ENCODE measurements at regions not wholly inside any gene's neighbourhood (a gene's known extent, or its start where the extent isn't known, plus 50 kb on each side); places are given as distances from the start of the nearest gene placed in this dataset.

DNA sequence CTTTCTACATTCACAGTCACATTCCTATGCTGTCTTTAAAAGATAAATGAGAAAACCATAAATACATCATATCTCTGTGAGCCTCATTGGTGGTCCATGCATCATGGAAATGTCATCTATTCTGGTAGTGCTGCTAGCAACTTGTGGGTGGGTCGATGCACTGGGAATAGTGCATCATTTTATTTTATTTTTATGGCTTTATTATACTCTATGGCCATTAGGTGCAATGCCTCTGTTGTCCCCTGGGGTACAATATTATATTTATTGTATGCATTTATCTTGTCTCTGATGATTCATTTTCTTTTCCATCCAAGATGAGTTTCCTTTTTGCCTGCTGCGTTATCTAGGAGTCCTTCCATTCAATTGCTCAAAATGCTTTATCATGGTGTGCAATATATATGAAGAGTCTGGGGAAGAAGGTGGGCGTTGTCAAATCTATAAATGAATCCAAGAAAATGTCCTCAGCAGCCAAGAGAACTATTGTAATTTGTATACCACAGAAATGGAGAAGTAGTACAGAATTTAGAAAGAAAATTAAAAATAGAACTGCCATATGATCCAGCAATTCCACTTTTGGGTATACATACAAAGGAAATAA is 324.0 kb downstream of the KCNJ2 start:
- Histone ChIP-seq H3K27me3 (no peaks in the 10 kb centered on the region), H4K20me1 (no peaks in the 10 kb centered on the region), H3K9ac (no peak overlapping the region), H3K4me3 (no peak overlapping the region), H3K9me3 (no peaks in the 10 kb centered on the region), H3K27ac (no peak overlapping the region), H3K4me2 (no peak overlapping the region), H3K36me3 (no peaks in the 10 kb centered on the region), H3K4me1 (no peaks in the 10 kb centered on the region)
- TF ChIP-seq Cebpa-rat (IDR thresholded peaks at IDR 0.05): no peak

DNA sequence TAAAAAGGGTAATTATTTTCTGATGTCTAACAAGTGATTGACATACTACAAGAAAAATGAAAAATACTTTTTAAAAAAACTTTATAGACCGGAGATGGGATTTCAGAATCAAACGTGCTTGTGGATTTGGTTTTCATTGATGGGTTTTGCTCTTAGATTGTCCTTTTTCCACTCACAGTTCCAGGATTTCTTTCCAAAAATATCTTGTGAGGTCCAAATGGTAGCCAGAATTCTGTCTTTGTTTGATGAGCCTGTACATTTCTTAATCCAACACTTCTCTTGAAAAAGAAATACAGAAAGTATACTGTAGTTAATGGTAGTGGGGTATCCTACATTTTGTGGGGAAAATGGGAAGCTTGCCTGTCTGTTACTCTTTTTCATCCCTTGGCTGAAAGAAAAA is 329.3 kb downstream of the KCNJ2 start:
- Histone ChIP-seq H3K9me3 (no peaks in the 10 kb centered on the region), H3K27ac (no peak overlapping the region), H3K9ac (no peak overlapping the region), H3K4me1 (no peaks in the 10 kb centered on the region), H3K36me3 (no peaks in the 10 kb centered on the region), H4K20me1 (no peaks in the 10 kb centered on the region), H3K27me3 (no peaks in the 10 kb centered on the region), H3K4me2 (no peak overlapping the region), H3K4me3 (no peak overlapping the region)
- no peak for TF ChIP-seq Cebpa-rat (IDR thresholded peaks at IDR 0.05)

- Histone ChIP-seq H3K36me3 (no peaks in the 10 kb centered on the region), H3K4me2 (no peak overlapping the region), H3K9ac (no peak overlapping the region), H3K27me3 (no peaks in the 10 kb centered on the region), H4K20me1 (no peaks in the 10 kb centered on the region), H3K27ac (no peak overlapping the region), H3K9me3 (no peaks in the 10 kb centered on the region), H3K4me1 (no peaks in the 10 kb centered on the region), H3K4me3 (no peak overlapping the region)
- TF ChIP-seq Cebpa-rat (IDR thresholded peaks at IDR 0.05): no peak
Observed at GRCh38 chr17:70499067-70499786, 329.9 kb downstream of the KCNJ2 start.

GRCh38 chr17:70503449-70503848 is 334.1 kb downstream of the KCNJ2 start:
- Histone ChIP-seq H3K4me3 (no peak overlapping the region), H3K4me1 (no peaks in the 10 kb centered on the region), H3K9ac (no peak overlapping the region), H4K20me1 (no peaks in the 10 kb centered on the region), H3K4me2 (no peak overlapping the region), H3K9me3 (no peaks in the 10 kb centered on the region), H3K27ac (no peak overlapping the region), H3K27me3 (no peaks in the 10 kb centered on the region), H3K36me3 (no peaks in the 10 kb centered on the region)
- TF ChIP-seq Cebpa-rat (IDR thresholded peaks at IDR 0.05): no peak

GRCh38 chr17:70510288-70510687 is 341.0 kb downstream of the KCNJ2 start:
- no peaks in the 10 kb centered on the region for H3K9me3 ChIP-seq
- no peak overlapping the region for H3K27ac ChIP-seq
- TF ChIP-seq Cebpa-rat (IDR thresholded peaks at IDR 0.05): no peak
- H3K27me3 ChIP-seq: no peaks in the 10 kb centered on the region
- no peaks in the 10 kb centered on the region for H4K20me1 ChIP-seq
- no peaks in the 10 kb centered on the region for H3K4me1 ChIP-seq
- no peaks in the 10 kb centered on the region for H3K36me3 ChIP-seq
- H3K9ac ChIP-seq: no peak overlapping the region
- no peak overlapping the region for H3K4me3 ChIP-seq
- no peak overlapping the region for H3K4me2 ChIP-seq

- Histone ChIP-seq H3K27ac (no peak overlapping the region), H3K4me2 (no peak overlapping the region)
Observed at GRCh38 chr17:70517816-70518215, 348.5 kb downstream of the KCNJ2 start.

DNA sequence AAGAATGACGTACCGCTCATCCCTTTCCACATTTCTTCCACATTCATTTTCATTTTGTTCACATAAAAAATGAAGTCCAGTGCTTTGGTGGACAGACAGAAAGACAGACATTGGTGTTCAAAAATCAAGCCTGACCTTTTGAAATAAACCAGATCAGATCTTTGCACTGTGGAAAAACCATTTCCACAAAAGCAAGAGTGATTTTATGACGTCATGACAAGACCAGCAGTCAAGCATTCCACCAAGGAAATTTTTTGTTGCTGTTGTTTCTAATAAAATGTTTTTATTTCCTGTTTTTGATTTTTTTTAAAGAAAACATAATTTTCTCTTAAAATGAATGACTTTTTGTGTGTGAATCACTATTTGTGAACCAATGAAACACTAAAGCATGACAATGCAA is 350.0 kb downstream of the KCNJ2 start:
- no peaks in the 10 kb centered on the region for H4K20me1 ChIP-seq
- no peaks in the 10 kb centered on the region for H3K27me3 ChIP-seq
- no peak overlapping the region for H3K27ac ChIP-seq
- no peak overlapping the region for H3K4me3 ChIP-seq
- H3K4me2 ChIP-seq: no peak overlapping the region
- no peaks in the 10 kb centered on the region for H3K9me3 ChIP-seq
- no peak for TF ChIP-seq Cebpa-rat (IDR thresholded peaks at IDR 0.05)
- no peaks in the 10 kb centered on the region for H3K36me3 ChIP-seq
- no peaks in the 10 kb centered on the region for H3K4me1 ChIP-seq
- H3K9ac ChIP-seq: no peak overlapping the region

More at GRCh38 chr17:70517816-70518215, 348.5 kb downstream of the KCNJ2 start:
- Histone ChIP-seq H3K27me3 (no peaks in the 10 kb centered on the region), H3K9ac (no peak overlapping the region), H3K4me1 (no peaks in the 10 kb centered on the region), H3K9me3 (no peaks in the 10 kb centered on the region), H3K4me3 (no peak overlapping the region), H3K36me3 (no peaks in the 10 kb centered on the region), H4K20me1 (no peaks in the 10 kb centered on the region)
- no peak for TF ChIP-seq Cebpa-rat (IDR thresholded peaks at IDR 0.05)

GRCh38 chr17:70520447-70520846 is 351.1 kb downstream of the KCNJ2 start:
- no peaks in the 10 kb centered on the region for H3K4me1 ChIP-seq
- no peak for TF ChIP-seq Cebpa-rat (IDR thresholded peaks at IDR 0.05)
- H3K9me3 ChIP-seq: no peaks in the 10 kb centered on the region
- no peak overlapping the region for H3K4me3 ChIP-seq
- H3K9ac ChIP-seq: no peak overlapping the region
- H3K27me3 ChIP-seq: no peaks in the 10 kb centered on the region
- H4K20me1 ChIP-seq: no peaks in the 10 kb centered on the region
- H3K36me3 ChIP-seq: no peaks in the 10 kb centered on the region
- no peak overlapping the region for H3K27ac ChIP-seq
- no peak overlapping the region for H3K4me2 ChIP-seq

- Histone ChIP-seq H3K9me3 (no peaks in the 10 kb centered on the region), H4K20me1 (no peaks in the 10 kb centered on the region)
Observed at GRCh38 chr17:70520956-70521355, 351.6 kb downstream of the KCNJ2 start.

DNA sequence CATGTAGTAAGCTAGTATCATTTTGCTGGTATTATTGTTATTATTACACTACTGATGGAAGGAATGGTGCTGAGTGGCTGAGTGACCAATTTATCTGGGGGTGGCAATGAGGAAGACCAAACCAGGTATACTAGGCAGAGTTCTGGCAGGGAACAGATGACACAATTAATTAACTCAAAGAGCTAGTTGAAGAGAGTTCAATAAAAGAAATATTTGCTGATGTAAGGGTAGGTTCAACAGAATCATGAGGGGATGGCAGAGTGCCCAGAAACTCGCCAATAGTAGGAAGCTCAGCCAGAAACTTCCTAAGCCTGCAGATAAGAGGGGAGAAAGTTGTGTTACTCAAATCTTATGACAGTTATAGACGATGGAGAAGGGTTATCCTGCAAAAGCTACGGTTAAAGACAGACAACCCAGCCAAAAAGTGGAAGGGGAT is 352.5 kb downstream of the KCNJ2 start:
- Histone ChIP-seq H3K9me3 (no peaks in the 10 kb centered on the region), H3K4me3 (no peak overlapping the region), H4K20me1 (no peaks in the 10 kb centered on the region), H3K27me3 (no peaks in the 10 kb centered on the region), H3K36me3 (no peaks in the 10 kb centered on the region), H3K27ac (no peak overlapping the region), H3K4me2 (no peak overlapping the region), H3K9ac (no peak overlapping the region), H3K4me1 (0 out of 2 replicates have a peak, but pooled peaks cover 1% of the 10 kb centered on the region)
- TF ChIP-seq Cebpa-rat (IDR thresholded peaks at IDR 0.05): no peak

More at GRCh38 chr17:70520956-70521355, 351.6 kb downstream of the KCNJ2 start:
- Histone ChIP-seq H3K27ac (no peak overlapping the region), H3K9ac (no peak overlapping the region), H3K27me3 (no peaks in the 10 kb centered on the region), H3K4me1 (no peaks in the 10 kb centered on the region), H3K4me2 (no peak overlapping the region), H3K36me3 (no peaks in the 10 kb centered on the region), H3K4me3 (no peak overlapping the region)
- TF ChIP-seq Cebpa-rat (IDR thresholded peaks at IDR 0.05): no peak
